Smooth muscle cell (in vitro differentiated cells): ENCODE measurements at regions not wholly inside any gene's neighbourhood (a gene's known extent, or its start where the extent isn't known, plus 50 kb on each side); places are given as distances from the start of the nearest gene placed in this dataset.

Source experiments
- DNase-seq: peaks from one replicate; lab custom pipeline; 2025; ENCODE audit not compliant: unreplicated experiment; lab: John Stamatoyannopoulos, UW
- H2AFZ ChIP-seq: fragments of 200-600 bp; sonication (generic); 2 replicates; pipeline ENCODE4 v1.6.0; 2016; ENCODE audit warnings: antibody characterized with exemption, low read depth, mild to moderate bottlenecking
- H3F3A ChIP-seq: fragments of 200-600 bp; sonication (generic); 2 replicates; pipeline ENCODE4 v1.6.0; 2017; ENCODE audit warnings: antibody characterized with exemption, low read depth
- H3K27ac ChIP-seq: fragments of 200-600 bp; sonication (generic); 2 replicates; pipeline ENCODE4 v1.5.1; 2016; ENCODE audit warnings: low read depth, mild to moderate bottlenecking
- H3K27me3 ChIP-seq: fragments of 200-600 bp; sonication (generic); 2 replicates; pipeline ENCODE4 v1.6.1; 2016; ENCODE audit warnings: low read depth, mild to moderate bottlenecking
- H3K36me3 ChIP-seq: fragments of 200-600 bp; sonication (generic); 2 replicates; pipeline ENCODE4 v1.5.1; 2016; ENCODE audit warnings: low read depth
- H3K4me1 ChIP-seq: fragments of 200-600 bp; sonication (generic); 2 replicates; pipeline ENCODE4 v1.5.1; 2016; ENCODE audit warnings: low read depth
- H3K4me2 ChIP-seq: fragments of 200-600 bp; sonication (generic); 2 replicates; pipeline ENCODE4 v1.6.0; 2016; ENCODE audit warnings: mild to moderate bottlenecking
- H3K4me3 ChIP-seq: fragments of 200-600 bp; sonication (generic); 2 replicates; pipeline ENCODE4 v1.5.1; 2016; ENCODE audit warnings: mild to moderate bottlenecking
- H3K79me2 ChIP-seq: fragments of 200-600 bp; sonication (generic); 2 replicates; pipeline ENCODE4 v1.6.0; 2016; ENCODE audit warnings: low read depth, mild to moderate bottlenecking
- H3K9ac ChIP-seq: fragments of 200-600 bp; sonication (generic); 2 replicates; pipeline ENCODE4 v1.6.0; 2016; ENCODE audit warnings: low read depth
- H3K9me3 ChIP-seq: fragments of 200-600 bp; sonication (generic); replicated peaks from 2 replicates; pipeline ENCODE4 v1.5.1; 2016; ENCODE audit warnings: low read depth
- H4K20me1 ChIP-seq: fragments of 200-600 bp; sonication (generic); 2 replicates; pipeline ENCODE4 v1.6.0; 2016; ENCODE audit warnings: low read depth
- WGBS: methylation state at CpG from one replicate; pipeline ENCODE4 v1.1.7; 2016; ENCODE audit warnings: low lambda C conversion rate; 5-methylcytosine and 5-hydroxymethylcytosine counted together
- TF ChIP-seq, protein P1 (sequence below): fragments of 200-600 bp; sonication (generic); IDR thresholded peaks from 2 replicates; pipeline ENCODE4 v1.5.1; 2017; ENCODE audit warnings: borderline replicate concordance, mild to moderate bottlenecking, antibody characterized with exemption; ENCODE audit not compliant: insufficient read depth, poor library complexity, severe bottlenecking

DNA sequence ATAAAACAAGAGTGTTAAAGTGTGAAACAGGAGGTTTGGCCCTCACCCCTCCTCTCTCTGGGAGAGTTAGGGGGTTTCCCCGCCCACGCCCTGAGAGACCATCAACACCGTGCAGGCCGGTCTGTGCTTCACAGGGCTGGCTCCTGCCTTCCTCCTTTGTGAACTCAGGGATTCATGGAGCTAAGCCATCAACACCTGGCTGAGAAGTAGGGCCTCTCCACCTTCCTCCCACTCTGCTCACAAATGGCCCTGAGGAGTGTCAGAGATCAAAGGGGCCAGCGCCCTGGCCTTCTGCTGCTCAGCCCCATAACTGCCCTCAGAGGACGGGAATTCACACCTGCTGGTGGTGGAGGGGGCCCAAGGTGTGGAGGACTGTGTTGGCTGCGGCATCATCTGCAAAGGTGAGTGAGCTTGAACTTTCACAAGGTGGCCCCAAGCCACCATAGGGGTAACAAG lies 88.6 kb downstream of the PSMB1 start:
- Histone ChIP-seq H3K27me3 (peaks cover 12% of the 10 kb centered on the region), H3K4me1 (no peaks in the 10 kb centered on the region), H3K27ac (no peak overlapping the region), H3K9me3 (no peaks in the 10 kb centered on the region), H3K36me3 (no peaks in the 10 kb centered on the region), H3K9ac (no peak overlapping the region), H3K4me2 (no peak overlapping the region), H4K20me1 (no peaks in the 10 kb centered on the region), H3F3A (no peaks in the 10 kb centered on the region), H3K4me3 (no peak overlapping the region), H3K79me2 (no peaks in the 10 kb centered on the region), H2AFZ (no peak overlapping the region)
- DNase-seq = no peak
- whole genome bisulfite sequencing = 71% methylated on average over 7 of the region's 7 CpGs
- TF ChIP-seq, protein P1, sequence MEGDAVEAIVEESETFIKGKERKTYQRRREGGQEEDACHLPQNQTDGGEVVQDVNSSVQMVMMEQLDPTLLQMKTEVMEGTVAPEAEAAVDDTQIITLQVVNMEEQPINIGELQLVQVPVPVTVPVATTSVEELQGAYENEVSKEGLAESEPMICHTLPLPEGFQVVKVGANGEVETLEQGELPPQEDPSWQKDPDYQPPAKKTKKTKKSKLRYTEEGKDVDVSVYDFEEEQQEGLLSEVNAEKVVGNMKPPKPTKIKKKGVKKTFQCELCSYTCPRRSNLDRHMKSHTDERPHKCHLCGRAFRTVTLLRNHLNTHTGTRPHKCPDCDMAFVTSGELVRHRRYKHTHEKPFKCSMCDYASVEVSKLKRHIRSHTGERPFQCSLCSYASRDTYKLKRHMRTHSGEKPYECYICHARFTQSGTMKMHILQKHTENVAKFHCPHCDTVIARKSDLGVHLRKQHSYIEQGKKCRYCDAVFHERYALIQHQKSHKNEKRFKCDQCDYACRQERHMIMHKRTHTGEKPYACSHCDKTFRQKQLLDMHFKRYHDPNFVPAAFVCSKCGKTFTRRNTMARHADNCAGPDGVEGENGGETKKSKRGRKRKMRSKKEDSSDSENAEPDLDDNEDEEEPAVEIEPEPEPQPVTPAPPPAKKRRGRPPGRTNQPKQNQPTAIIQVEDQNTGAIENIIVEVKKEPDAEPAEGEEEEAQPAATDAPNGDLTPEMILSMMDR = no peak

DNA sequence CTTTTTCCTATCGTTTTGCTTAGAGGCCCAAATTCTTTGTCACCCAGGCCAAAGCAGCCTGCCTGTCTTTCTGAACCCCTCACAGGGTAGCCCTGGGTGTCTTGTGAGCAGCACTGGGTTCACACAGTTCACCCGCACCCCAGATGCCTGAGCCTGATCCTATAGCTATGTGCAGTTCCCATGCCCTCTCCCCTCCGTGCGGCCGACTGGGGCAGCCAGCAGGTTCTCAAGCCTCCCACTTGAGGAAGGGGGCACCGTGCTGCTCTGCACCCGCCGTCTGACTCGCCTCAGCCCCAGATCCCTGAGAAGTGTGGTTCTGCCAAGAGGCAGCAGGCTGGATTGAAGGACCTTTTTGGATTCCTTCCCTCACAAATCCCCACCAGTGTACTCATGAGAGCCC lies 89.0 kb downstream of the PSMB1 start:
- H3K9ac ChIP-seq = no peak overlapping the region
- H3K27me3 ChIP-seq = peaks cover 14% of the 10 kb centered on the region
- no peaks in the 10 kb centered on the region for H3K36me3 ChIP-seq
- no peak overlapping the region for H3K27ac ChIP-seq
- H3K79me2 ChIP-seq = no peaks in the 10 kb centered on the region
- no peak for DNase-seq
- no peak overlapping the region for H3K4me3 ChIP-seq
- TF ChIP-seq, protein P1 = no peak
- no peak overlapping the region for H3K4me2 ChIP-seq
- H3K4me1 ChIP-seq = no peaks in the 10 kb centered on the region
- 90% methylated on average over 9 of the region's 9 CpGs for WGBS
- H4K20me1 ChIP-seq = no peaks in the 10 kb centered on the region
- no peaks in the 10 kb centered on the region for H3K9me3 ChIP-seq
- no peaks in the 10 kb centered on the region for H3F3A ChIP-seq
- H2AFZ ChIP-seq = no peak overlapping the region

DNA sequence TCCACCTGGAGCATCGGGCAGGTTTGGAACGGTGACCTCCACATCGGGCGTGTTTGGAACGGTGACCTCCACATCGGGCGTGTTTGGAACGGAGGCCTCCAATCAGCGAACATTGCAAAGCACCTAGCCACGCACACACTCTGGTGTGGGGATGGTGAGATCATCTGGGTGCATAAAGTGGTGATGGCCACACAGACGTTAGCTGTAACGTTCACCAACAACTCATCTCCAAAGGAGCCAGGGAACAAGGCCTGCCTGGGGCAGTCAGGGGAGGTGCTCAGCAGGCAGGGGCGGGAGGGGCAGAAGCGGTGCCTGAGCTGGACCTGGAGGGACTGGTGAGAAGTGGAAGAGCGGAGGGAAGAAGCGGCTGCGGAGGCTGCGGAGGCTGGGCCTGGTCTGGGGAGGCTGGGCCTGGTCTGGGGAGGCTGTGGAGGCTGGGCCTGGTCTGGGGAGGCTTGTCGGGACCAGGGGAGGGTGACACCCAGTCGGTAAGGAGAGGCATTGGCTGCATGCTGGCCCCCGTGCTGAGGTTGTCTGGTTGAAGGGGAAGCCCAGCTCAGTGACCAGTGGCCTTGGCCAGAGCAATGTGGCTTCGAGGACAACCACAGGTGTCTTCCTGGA lies 89.9 kb downstream of the PSMB1 start:
- no peak overlapping the region for H3K9ac ChIP-seq
- no peak overlapping the region for H3K4me3 ChIP-seq
- H3K27ac ChIP-seq = no peak overlapping the region
- no peaks in the 10 kb centered on the region for H4K20me1 ChIP-seq
- H3K4me2 ChIP-seq = no peak overlapping the region
- H2AFZ ChIP-seq = no peak overlapping the region
- H3K36me3 ChIP-seq = no peaks in the 10 kb centered on the region
- WGBS = 90% methylated on average over 15 of the region's 22 CpGs
- TF ChIP-seq, protein P1 = no peak
- H3K79me2 ChIP-seq = no peaks in the 10 kb centered on the region
- H3K4me1 ChIP-seq = no peaks in the 10 kb centered on the region
- H3K9me3 ChIP-seq = no peaks in the 10 kb centered on the region
- no peaks in the 10 kb centered on the region for H3F3A ChIP-seq
- H3K27me3 ChIP-seq = peaks cover 14% of the 10 kb centered on the region
- no peak for DNase-seq
